OCI-LY3 (cell line): ENCODE measurements at regions not wholly inside any gene's neighbourhood (a gene's known extent, or its start where the extent isn't known, plus 50 kb on each side); places are given as distances from the start of the nearest gene placed in this dataset.

Experiments used
- EZH2phosphoT487 ChIP-seq: fragments of 200-600 bp; shearing (Covaris generic); IDR thresholded peaks from 2 replicates; pipeline ENCODE4 v1.6.1; 2018; ENCODE audit warnings: antibody characterized with exemption, mixed run types, low read depth
- TF ChIP-seq, protein P1 (sequence below): fragments of 200-600, 300-600 bp; sonication (generic); IDR thresholded peaks from 2 replicates; pipeline ENCODE4 v1.5.1; 2014; ENCODE audit warnings: antibody characterized with exemption, low read length, low read depth

DNA sequence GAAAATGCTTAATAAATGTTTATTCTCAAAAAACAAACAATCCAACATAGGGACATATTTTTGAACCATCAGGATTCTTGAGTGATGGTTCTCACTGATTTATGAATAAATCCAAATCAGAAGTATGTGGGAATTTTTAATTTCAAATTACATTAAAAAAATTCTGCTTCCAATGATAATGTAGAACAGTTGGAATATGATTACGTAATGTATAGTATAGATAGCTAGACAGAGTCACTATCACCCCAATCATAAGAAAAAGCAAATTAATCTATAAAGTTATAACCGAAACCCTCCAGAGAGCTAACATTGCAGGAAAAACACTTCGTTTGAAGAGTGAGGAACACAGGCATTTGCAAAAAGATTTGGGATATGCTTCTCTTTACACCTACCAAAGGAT is 1600.6 kb upstream of the B3GALT2 start:
- TF ChIP-seq, protein P1, sequence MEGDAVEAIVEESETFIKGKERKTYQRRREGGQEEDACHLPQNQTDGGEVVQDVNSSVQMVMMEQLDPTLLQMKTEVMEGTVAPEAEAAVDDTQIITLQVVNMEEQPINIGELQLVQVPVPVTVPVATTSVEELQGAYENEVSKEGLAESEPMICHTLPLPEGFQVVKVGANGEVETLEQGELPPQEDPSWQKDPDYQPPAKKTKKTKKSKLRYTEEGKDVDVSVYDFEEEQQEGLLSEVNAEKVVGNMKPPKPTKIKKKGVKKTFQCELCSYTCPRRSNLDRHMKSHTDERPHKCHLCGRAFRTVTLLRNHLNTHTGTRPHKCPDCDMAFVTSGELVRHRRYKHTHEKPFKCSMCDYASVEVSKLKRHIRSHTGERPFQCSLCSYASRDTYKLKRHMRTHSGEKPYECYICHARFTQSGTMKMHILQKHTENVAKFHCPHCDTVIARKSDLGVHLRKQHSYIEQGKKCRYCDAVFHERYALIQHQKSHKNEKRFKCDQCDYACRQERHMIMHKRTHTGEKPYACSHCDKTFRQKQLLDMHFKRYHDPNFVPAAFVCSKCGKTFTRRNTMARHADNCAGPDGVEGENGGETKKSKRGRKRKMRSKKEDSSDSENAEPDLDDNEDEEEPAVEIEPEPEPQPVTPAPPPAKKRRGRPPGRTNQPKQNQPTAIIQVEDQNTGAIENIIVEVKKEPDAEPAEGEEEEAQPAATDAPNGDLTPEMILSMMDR = no peak
- no peak for TF ChIP-seq EZH2phosphoT487
